IMR-90 (cell line): ENCODE measurements at regions not wholly inside any gene's neighbourhood (a gene's known extent, or its start where the extent isn't known, plus 50 kb on each side); places are given as distances from the start of the nearest gene placed in this dataset.

ENCODE experiments used
- ATAC-seq: fragments of 200-7000 bp; cut with Tn5 transposase; 2 replicates; pipeline ENCODE4 v1.9.1; 2020; ENCODE audit warnings: low read depth, mild to moderate bottlenecking, moderate library complexity
- BruUV-seq: library from RNA; stranded (reverse); fragments of 400-500 nt; replicated peaks from 2 replicates; lab custom pipeline; 2021; lab: Mats Ljungman, UMichigan
- CTCF ChIA-PET: fragments of 300-600 bp; formaldehyde crosslinking; extraction: SDS; loops from one replicate; lab custom pipeline; 2021; ENCODE audit warnings: antibody characterized with exemption; lab: Yijun Ruan, JAX
- POLR2A ChIA-PET: fragments of 300-600 bp; sonication (Branson Sonifier 250); formaldehyde crosslinking; loops from one replicate; lab custom pipeline; 2022; ENCODE audit warnings: antibody characterized with exemption; ENCODE audit not compliant: unreplicated experiment; lab: Charles Lee
- DNase-seq: peaks from one replicate; pipeline ENCODE4 v3.0.0; 2013
- H2AFZ ChIP-seq: replicated peaks from 2 replicates; pipeline ENCODE3; 2013; ENCODE audit warnings: low read length, mild to moderate bottlenecking; ENCODE audit not compliant: poor library complexity
- H2AK5ac ChIP-seq: 2 replicates; pipeline ENCODE4 v1.6.1; 2013; ENCODE audit warnings: low read depth, low read length, inconsistent platforms
- H2AK9ac ChIP-seq: replicated peaks from 2 replicates; pipeline ENCODE3; 2013; ENCODE audit warnings: mild to moderate bottlenecking, low read depth, low read length, moderate library complexity; ENCODE audit not compliant: poor library complexity
- H2BK120ac ChIP-seq: 2 replicates; pipeline ENCODE4 v1.6.1; 2013; ENCODE audit warnings: low read depth, low read length, inconsistent platforms
- H2BK15ac ChIP-seq: 3 replicates; pipeline ENCODE4 v1.6.1; 2013; ENCODE audit warnings: low read depth, low read length, inconsistent platforms
- H2BK20ac ChIP-seq: 2 replicates; pipeline ENCODE4 v1.6.1; 2013; ENCODE audit warnings: low read depth, mild to moderate bottlenecking, inconsistent platforms, low read length, moderate library complexity
- H2BK5ac ChIP-seq: 2 replicates; pipeline ENCODE4 v1.6.1; 2013; ENCODE audit warnings: mild to moderate bottlenecking, low read depth, low read length, inconsistent platforms; ENCODE audit not compliant: poor library complexity, severe bottlenecking
- H3K14ac ChIP-seq: replicated peaks from 2 replicates; pipeline ENCODE4 v1.6.1; 2013; ENCODE audit warnings: low read depth, low read length, inconsistent platforms
- H3K18ac ChIP-seq: 2 replicates; pipeline ENCODE4 v1.6.1; 2013; ENCODE audit warnings: low read depth, low read length, control low read depth
- H3K23ac ChIP-seq: 2 replicates; pipeline ENCODE4 v1.6.1; 2013; ENCODE audit warnings: low read depth, low read length, inconsistent platforms
- H3K27ac ChIP-seq: 2 replicates; pipeline ENCODE4 v1.5.1; 2013; ENCODE audit warnings: mild to moderate bottlenecking, control low read depth, low read length; ENCODE audit not compliant: insufficient read depth
- H3K27me3 ChIP-seq: 2 replicates; pipeline ENCODE4 v1.6.1; 2013; ENCODE audit warnings: low read length; ENCODE audit not compliant: control insufficient read depth, insufficient read depth
- H3K36me3 ChIP-seq: 2 replicates; pipeline ENCODE4 v1.6.1; 2013; ENCODE audit warnings: low read length, mixed read lengths; ENCODE audit not compliant: control insufficient read depth, insufficient read depth
- H3K4ac ChIP-seq: 2 replicates; pipeline ENCODE4 v1.6.1; 2013; ENCODE audit warnings: low read depth, low read length, inconsistent platforms
- H3K4me1 ChIP-seq: 2 replicates; pipeline ENCODE4 v1.6.1; 2013; ENCODE audit warnings: low read length, mixed read lengths; ENCODE audit not compliant: control insufficient read depth, insufficient read depth
- H3K4me2 ChIP-seq: 2 replicates; pipeline ENCODE4 v1.6.1; 2013; ENCODE audit warnings: low read depth, mild to moderate bottlenecking, control low read depth, low read length, moderate library complexity
- H3K4me3 ChIP-seq: 2 replicates; pipeline ENCODE4 v1.5.1; 2013; ENCODE audit warnings: low read depth, mild to moderate bottlenecking, control low read depth, low read length, moderate library complexity; ENCODE audit not compliant: insufficient read depth
- H3K56ac ChIP-seq: 2 replicates; pipeline ENCODE4 v1.6.1; 2013; ENCODE audit warnings: low read length, inconsistent platforms; ENCODE audit not compliant: insufficient read depth; ENCODE audit errors: extremely low read depth
- H3K79me1 ChIP-seq, 2 experiments: 2 replicates each; pipeline ENCODE4 v1.6.1; 2013; ENCODE audit warnings: low read length in 2 of 2, inconsistent platforms in 1 of 2, low read depth in 1 of 2
- H3K9ac ChIP-seq: 2 replicates; pipeline ENCODE4 v1.6.1; 2013; ENCODE audit warnings: low read depth, low read length, control low read depth
- H3K9me1 ChIP-seq: 2 replicates; pipeline ENCODE4 v1.6.1; 2013; ENCODE audit warnings: low read length, inconsistent platforms; ENCODE audit not compliant: insufficient read depth
- H3K9me3 ChIP-seq: 2 replicates; pipeline ENCODE4 v1.6.1; 2013; ENCODE audit warnings: low read length; ENCODE audit not compliant: control insufficient read depth, insufficient read depth
- H4K20me1 ChIP-seq: 2 replicates; pipeline ENCODE4 v1.6.1; 2013; ENCODE audit warnings: low read length, inconsistent platforms; ENCODE audit not compliant: insufficient read depth
- H4K5ac ChIP-seq: 2 replicates; pipeline ENCODE4 v1.6.1; 2013; ENCODE audit warnings: mild to moderate bottlenecking, low read depth, low read length, control low read depth
- H4K8ac ChIP-seq, 2 experiments: 2 replicates each; pipeline ENCODE4 v1.6.1; 2013; ENCODE audit warnings: low read depth in 2 of 2, low read length in 2 of 2, control low read depth in 1 of 2, inconsistent platforms in 1 of 2
- H4K91ac ChIP-seq: 2 replicates; pipeline ENCODE4 v1.6.1; 2013; ENCODE audit warnings: low read depth, low read length, inconsistent platforms; ENCODE audit not compliant: insufficient read depth
- CEBPB ChIP-seq: IDR thresholded peaks from 2 replicates; pipeline ENCODE4 v1.6.1; 2012; ENCODE audit warnings: low read depth, low read length, improper control_type of control experiment
- CTCF ChIP-seq: conservative IDR thresholded peaks from 2 replicates; pipeline ENCODE4 v1.5.1; 2012; ENCODE audit warnings: mild to moderate bottlenecking, low read depth, low read length, improper control_type of control experiment
- ELK1 ChIP-seq: fragments of 150-350 bp; IDR thresholded peaks from 2 replicates; pipeline ENCODE4 v1.6.1; 2016; ENCODE audit warnings: low read depth, mild to moderate bottlenecking, low read length, moderate library complexity, borderline replicate concordance
- MAFK ChIP-seq: IDR thresholded peaks from 2 replicates; pipeline ENCODE4 v1.6.1; 2012; ENCODE audit warnings: low read depth, low read length, improper control_type of control experiment
- MAZ ChIP-seq: IDR thresholded peaks from 2 replicates; pipeline ENCODE4 v1.6.1; 2012; ENCODE audit warnings: low read depth, mild to moderate bottlenecking, low read length, improper control_type of control experiment, moderate library complexity, borderline replicate concordance
- MXI1 ChIP-seq: IDR thresholded peaks from 2 replicates; pipeline ENCODE4 v1.6.1; 2012; ENCODE audit warnings: low read depth, mild to moderate bottlenecking, low read length, moderate library complexity, borderline replicate concordance
- NFE2L2 ChIP-seq: fragments of 150-350 bp; IDR thresholded peaks from 2 replicates; pipeline ENCODE4 v1.6.1; 2016; ENCODE audit warnings: low read depth, mild to moderate bottlenecking, low read length
- POLR2A ChIP-seq: IDR thresholded peaks from 2 replicates; pipeline ENCODE4 v1.6.1; 2012; ENCODE audit warnings: mild to moderate bottlenecking, low read depth, low read length
- RAD21 ChIP-seq: IDR thresholded peaks from 2 replicates; pipeline ENCODE4 v1.6.1; 2012; ENCODE audit warnings: low read length, improper control_type of control experiment
- RCOR1 ChIP-seq: IDR thresholded peaks from 2 replicates; pipeline ENCODE4 v1.6.1; 2012; ENCODE audit warnings: mild to moderate bottlenecking, low read length, improper control_type of control experiment; ENCODE audit not compliant: insufficient replicate concordance
- SMC3 ChIP-seq: fragments of 150-350 bp; IDR thresholded peaks from 2 replicates; pipeline ENCODE4 v1.6.1; 2016; ENCODE audit warnings: low read depth, mild to moderate bottlenecking, antibody characterized with exemption, low read length, moderate library complexity
- USF2 ChIP-seq: fragments of 150-350 bp; IDR thresholded peaks from 2 replicates; pipeline ENCODE4 v1.6.1; 2017; ENCODE audit warnings: mild to moderate bottlenecking, antibody characterized with exemption, low read length, low read depth
- WGBS, 2 experiments: methylation state at CpG; one replicate each; pipeline versions ENCODE4 v1.1.5 to v1.1.7; 2013; ENCODE audit warnings: missing lambda C conversion rate in 2 of 2; ENCODE audit not compliant: insufficient read length in 1 of 2; ENCODE audit errors: extremely low coverage in 2 of 2; 5-methylcytosine and 5-hydroxymethylcytosine counted together
- dilution Hi-C: fragments of 300-500 bp; cut with HindIII; formaldehyde crosslinking; loops from one replicate; pipeline ENCODE4 v1.14.3; 2018; ENCODE audit warnings: low sequenced_read_pairs; ENCODE audit not compliant: unreplicated experiment
- in situ Hi-C: fragments of 300-500 bp; cut with MboI; formaldehyde crosslinking; loops from 3 replicates; pipeline ENCODE4 v1.14.3; 2019; ENCODE audit warnings: low sequenced_read_pairs, inconsistent platforms, mixed read lengths
- intact Hi-C: fragments of 100-400 bp; cut with micrococcal nuclease; formaldehyde crosslinking; loops from 2 replicates; pipeline ENCODE4 v1.10.0; 2022

- H3K14ac ChIP-seq = no peak overlapping the region
- POLR2A ChIA-PET = no interaction called here
- CTCF ChIA-PET = interaction anchor here (0.6 kb wide), 1 partner anchor 9 kb away, joined by 3 read pairs; no protein-coding TSS in a partner anchor
Observed at GRCh38 chr13:57346786-57347185, 179.8 kb downstream of the PRR20E start.

More at GRCh38 chr13:57346786-57347185, 179.8 kb downstream of the PRR20E start:
- H4K91ac ChIP-seq = no peak overlapping the region
- DNase-seq = no peak
- H2BK120ac ChIP-seq = no peak overlapping the region
- no peak overlapping the region for H3K23ac ChIP-seq
- no peaks in the 10 kb centered on the region for H3K9me1 ChIP-seq
- H3K27ac ChIP-seq = no peak overlapping the region
- no peak overlapping the region for H3K4me3 ChIP-seq
- TF ChIP-seq CTCF = no peak
- no peak for TF ChIP-seq RAD21
- TF ChIP-seq CEBPB = no peak
- no peak for TF ChIP-seq NFE2L2
- TF ChIP-seq ELK1 = no peak
- TF ChIP-seq RCOR1 = no peak
- no peak for TF ChIP-seq POLR2A
- no peak for TF ChIP-seq MXI1
- TF ChIP-seq MAFK = no peak
- no peak for TF ChIP-seq MAZ
- TF ChIP-seq USF2 = no peak
- no peak for TF ChIP-seq SMC3
- H3K9ac ChIP-seq = no peak overlapping the region
- H4K5ac ChIP-seq = no peak overlapping the region
- no TSS peak for BruUV-seq
- in situ Hi-C loops = no loop called here
- no peak overlapping the region for H2AK9ac ChIP-seq
- 0 out of 2 replicates have a peak, but pooled peaks cover 2% of the 10 kb centered on the region for H3K9me3 ChIP-seq
- no peak overlapping the region for H2AFZ ChIP-seq
- no peak overlapping the region for H2AK5ac ChIP-seq
- intact Hi-C loops = no loop called here
- no peaks in the 10 kb centered on the region for H3K36me3 ChIP-seq
- H3K79me1 ChIP-seq = no peaks in the 10 kb centered on the region
- no peaks in the 10 kb centered on the region for H4K20me1 ChIP-seq
- no peak overlapping the region for H3K56ac ChIP-seq
- no peak overlapping the region for H3K4me2 ChIP-seq
- no peak overlapping the region for H2BK5ac ChIP-seq
- no peak overlapping the region for H2BK15ac ChIP-seq
- H4K8ac ChIP-seq = no peak overlapping the region
- no peaks in the 10 kb centered on the region for H3K27me3 ChIP-seq
- no peaks in the 10 kb centered on the region for H3K4me1 ChIP-seq
- dilution Hi-C loops = no loop called here
- no peak for ATAC-seq
- no peak overlapping the region for H2BK20ac ChIP-seq
- no peak overlapping the region for H3K4ac ChIP-seq
- H3K18ac ChIP-seq = no peak overlapping the region
- WGBS, 2 experiments = 0% methylated on average over 1 of the region's 2 CpGs; no CpG with 5 or more reads in 1 of the 2 experiments
